ENCODE measurements at regions not wholly inside any gene's neighbourhood (a gene's known extent, or its start where the extent isn't known, plus 50 kb on each side); places are given as distances from the start of the nearest gene placed in this dataset.

- Histone ChIP-seq H4K20me1 (ENCODE audit: control insufficient read depth, insufficient read depth, low read depth, low read length) (no peaks in the 10 kb centered on the region), H3K9me2 (replicated peaks; ENCODE audit: control insufficient read depth, low read length) (no peaks in the 10 kb centered on the region), H3K36me3 (ENCODE audit: control insufficient read depth, low read length) (no peaks in the 10 kb centered on the region), H3K4me1 (ENCODE audit: control insufficient read depth, low read length) (no peaks in the 10 kb centered on the region), H3K27me3 (ENCODE audit: control insufficient read depth, low read length) (no peaks in the 10 kb centered on the region), H3K4me3 (ENCODE audit: low read length) (no peak overlapping the region), H3K27ac (ENCODE audit: low read depth, low read length) (no peak overlapping the region), H3F3A (ENCODE audit: control insufficient read depth, insufficient read depth) (no peaks in the 10 kb centered on the region), H3K4me2 (ENCODE audit: low read length) (no peak overlapping the region), H3K9me3 (ENCODE audit: control insufficient read depth, insufficient read depth, low read length) (no peaks in the 10 kb centered on the region), H3K79me2 (ENCODE audit: control insufficient read depth, low read length) (no peaks in the 10 kb centered on the region)
- TF ChIP-seq EZH2phosphoT487 (IDR thresholded peaks at IDR 0.05; ENCODE audit: borderline replicate concordance, low read length): no peak
- no peak for TF ChIP-seq CTCF (IDR thresholded peaks at IDR 0.05; ENCODE audit: low read depth, low read length, poor library complexity, severe bottlenecking)
Measured at GRCh38 chr20:48106428-48106827, 321.1 kb upstream of the SULF2 start.

- Histone ChIP-seq H4K20me1 (ENCODE audit: control insufficient read depth, insufficient read depth, low read depth, low read length) (no peaks in the 10 kb centered on the region), H3K79me2 (ENCODE audit: control insufficient read depth, low read length) (no peaks in the 10 kb centered on the region), H3K9me2 (replicated peaks; ENCODE audit: control insufficient read depth, low read length) (no peaks in the 10 kb centered on the region), H3K36me3 (ENCODE audit: control insufficient read depth, low read length) (no peaks in the 10 kb centered on the region), H3K4me2 (ENCODE audit: low read length) (no peak overlapping the region), H3K27ac (ENCODE audit: low read depth, low read length) (no peak overlapping the region), H3K4me1 (ENCODE audit: control insufficient read depth, low read length) (no peaks in the 10 kb centered on the region), H3F3A (ENCODE audit: control insufficient read depth, insufficient read depth) (no peaks in the 10 kb centered on the region), H3K4me3 (ENCODE audit: low read length) (no peak overlapping the region), H3K27me3 (ENCODE audit: control insufficient read depth, low read length) (no peaks in the 10 kb centered on the region), H3K9me3 (ENCODE audit: control insufficient read depth, insufficient read depth, low read length) (no peaks in the 10 kb centered on the region)
- TF ChIP-seq EZH2phosphoT487 (IDR thresholded peaks at IDR 0.05; ENCODE audit: borderline replicate concordance, low read length) (no peak), CTCF (IDR thresholded peaks at IDR 0.05; ENCODE audit: low read depth, low read length, poor library complexity, severe bottlenecking) (no peak)
Measured at GRCh38 chr20:48105526-48105925, 320.2 kb upstream of the SULF2 start.

GRCh38 chr20:48102931-48103660, 317.8 kb upstream of the SULF2 start:
- H3K9me3 ChIP-seq (ENCODE audit: control insufficient read depth, insufficient read depth, low read length): no peaks in the 10 kb centered on the region
- H3K27ac ChIP-seq (ENCODE audit: low read depth, low read length): no peak overlapping the region
- H3K4me2 ChIP-seq (ENCODE audit: low read length): no peak overlapping the region
- no peaks in the 10 kb centered on the region for H3F3A ChIP-seq (ENCODE audit: control insufficient read depth, insufficient read depth)
- TF ChIP-seq EZH2phosphoT487 (IDR thresholded peaks at IDR 0.05; ENCODE audit: borderline replicate concordance, low read length) (no peak), CTCF (IDR thresholded peaks at IDR 0.05; ENCODE audit: low read depth, low read length, poor library complexity, severe bottlenecking) (no peak)
- no peaks in the 10 kb centered on the region for H3K4me1 ChIP-seq (ENCODE audit: control insufficient read depth, low read length)
- H4K20me1 ChIP-seq (ENCODE audit: control insufficient read depth, insufficient read depth, low read depth, low read length): no peaks in the 10 kb centered on the region
- no peaks in the 10 kb centered on the region for H3K27me3 ChIP-seq (ENCODE audit: control insufficient read depth, low read length)
- H3K79me2 ChIP-seq (ENCODE audit: control insufficient read depth, low read length): no peaks in the 10 kb centered on the region
- H3K4me3 ChIP-seq (ENCODE audit: low read length): no peak overlapping the region
- no peaks in the 10 kb centered on the region for H3K36me3 ChIP-seq (ENCODE audit: control insufficient read depth, low read length)
- no peaks in the 10 kb centered on the region for H3K9me2 ChIP-seq (replicated peaks; ENCODE audit: control insufficient read depth, low read length)
